ENCODE measurements at regions not wholly inside any gene's neighbourhood (a gene's known extent, or its start where the extent isn't known, plus 50 kb on each side); places are given as distances from the start of the nearest gene placed in this dataset.

- H3K27ac Mint-ChIP-seq: no peak overlapping the region
- no peak for DNase-seq
- no peak for ATAC-seq (replicated peaks in 1 of 2)
- no peak overlapping the region for H3K4me3 Mint-ChIP-seq
- H3K36me3 Mint-ChIP-seq (ENCODE audit: insufficient read depth in 2 of 2): peaks cover 0 to 2% of the 10 kb centered on the region in 2 donors
- peaks cover 8 to 9% of the 10 kb centered on the region in 2 donors for H3K9me3 Mint-ChIP-seq
- H3K27me3 Mint-ChIP-seq (ENCODE audit: low read depth): no peaks in the 10 kb centered on the region
- H3K4me1 Mint-ChIP-seq (ENCODE audit: low read depth): no peaks in the 10 kb centered on the region
Observed at GRCh38 chr14:82239223-82239622, 705.6 kb upstream of the SEL1L start.

- H3K27ac Mint-ChIP-seq: no peak overlapping the region
- DNase-seq: no peak
- no peaks in the 10 kb centered on the region for H3K4me1 Mint-ChIP-seq (ENCODE audit: low read depth)
- no peaks in the 10 kb centered on the region for H3K36me3 Mint-ChIP-seq (ENCODE audit: insufficient read depth in 2 of 2)
- no peaks in the 10 kb centered on the region for H3K27me3 Mint-ChIP-seq (ENCODE audit: low read depth)
- peaks cover 6 to 7% of the 10 kb centered on the region in 2 donors for H3K9me3 Mint-ChIP-seq
- H3K4me3 Mint-ChIP-seq: no peak overlapping the region
- ATAC-seq (replicated peaks in 1 of 2): no peak
Observed at GRCh38 chr14:82244791-82245190, 711.1 kb upstream of the SEL1L start.

GRCh38 chr14:82251494-82251893 lies 717.8 kb upstream of the SEL1L start:
- no peak overlapping the region for H3K27ac Mint-ChIP-seq
- H3K9me3 Mint-ChIP-seq: peaks cover 7 to 10% of the 10 kb centered on the region in 2 donors
- no peak overlapping the region for H3K4me3 Mint-ChIP-seq
- H3K4me1 Mint-ChIP-seq (ENCODE audit: low read depth): no peaks in the 10 kb centered on the region
- no peaks in the 10 kb centered on the region for H3K27me3 Mint-ChIP-seq (ENCODE audit: low read depth)
- ATAC-seq (replicated peaks in 1 of 2) (no peak), DNase-seq (no peak)
- H3K36me3 Mint-ChIP-seq (ENCODE audit: insufficient read depth in 2 of 2): no peaks in the 10 kb centered on the region

- DNase-seq (no peak), ATAC-seq (replicated peaks in 1 of 2) (no peak)
- H3K9me3 Mint-ChIP-seq: peaks cover 4 to 16% of the 10 kb centered on the region in 2 donors
- H3K4me3 Mint-ChIP-seq: no peak overlapping the region
- H3K27ac Mint-ChIP-seq: no peak overlapping the region
- H3K27me3 Mint-ChIP-seq (ENCODE audit: low read depth): no peaks in the 10 kb centered on the region
- H3K4me1 Mint-ChIP-seq (ENCODE audit: low read depth): no peaks in the 10 kb centered on the region
- H3K36me3 Mint-ChIP-seq (ENCODE audit: insufficient read depth in 2 of 2): no peaks in the 10 kb centered on the region
Observed at GRCh38 chr14:82270286-82270685, 736.6 kb upstream of the SEL1L start.

- no peak for DNase-seq
- Mint-ChIP-seq H3K4me1 (ENCODE audit: low read depth) (no peaks in the 10 kb centered on the region), H3K27me3 (ENCODE audit: low read depth) (no peaks in the 10 kb centered on the region), H3K4me3 (no peak overlapping the region), H3K27ac (no peak overlapping the region), H3K9me3 (peaks cover 6 to 8% of the 10 kb centered on the region in 2 donors), H3K36me3 (ENCODE audit: insufficient read depth in 2 of 2) (no peaks in the 10 kb centered on the region)
- no peak for ATAC-seq (replicated peaks in 1 of 2)
Observed at GRCh38 chr14:82298811-82299210, 765.2 kb upstream of the SEL1L start.

- H3K9me3 Mint-ChIP-seq: peaks cover 3 to 10% of the 10 kb centered on the region in 2 donors
- no peaks in the 10 kb centered on the region for H3K4me1 Mint-ChIP-seq (ENCODE audit: low read depth)
- DNase-seq (no peak), ATAC-seq (replicated peaks in 1 of 2) (no peak)
- H3K4me3 Mint-ChIP-seq: no peak overlapping the region
- no peak overlapping the region for H3K27ac Mint-ChIP-seq
- peaks cover 0 to 3% of the 10 kb centered on the region in 2 donors for H3K36me3 Mint-ChIP-seq (ENCODE audit: insufficient read depth in 2 of 2)
- no peaks in the 10 kb centered on the region for H3K27me3 Mint-ChIP-seq (ENCODE audit: low read depth)
Observed at GRCh38 chr14:82309199-82309598, 775.5 kb upstream of the SEL1L start.

DNA sequence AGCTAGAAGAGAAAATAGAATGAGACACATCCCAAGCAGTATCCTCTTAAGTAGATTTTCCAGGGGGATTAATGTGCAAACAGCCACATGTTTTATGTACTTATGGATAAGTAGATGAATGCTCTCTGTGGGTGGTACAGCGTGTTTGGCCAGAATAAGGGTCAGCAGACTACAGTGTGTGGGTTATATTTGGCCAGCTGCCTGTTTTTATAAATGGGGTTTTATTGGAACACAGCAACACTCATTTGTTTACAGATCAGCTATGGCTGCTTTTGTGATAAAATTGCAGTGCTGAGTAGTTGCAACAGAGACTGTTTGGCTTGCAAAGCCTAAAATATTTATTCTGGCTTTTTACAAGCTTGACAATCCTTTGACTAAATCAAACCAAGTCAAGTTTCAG lies 780.2 kb upstream of the SEL1L start:
- DNase-seq (no peak), ATAC-seq (replicated peaks in 1 of 2) (no peak)
- Mint-ChIP-seq H3K27ac (no peak overlapping the region), H3K4me3 (no peak overlapping the region), H3K27me3 (ENCODE audit: low read depth) (no peaks in the 10 kb centered on the region), H3K4me1 (ENCODE audit: low read depth) (no peaks in the 10 kb centered on the region), H3K36me3 (ENCODE audit: insufficient read depth in 2 of 2) (peaks cover 0 to 3% of the 10 kb centered on the region in 2 donors), H3K9me3 (peaks cover 5 to 9% of the 10 kb centered on the region in 2 donors)

- DNase-seq: no peak
- no peak for ATAC-seq (replicated peaks in 1 of 2)
- H3K4me1 Mint-ChIP-seq (ENCODE audit: low read depth): no peaks in the 10 kb centered on the region
- H3K36me3 Mint-ChIP-seq (ENCODE audit: insufficient read depth in 2 of 2): peaks cover 0 to 6% of the 10 kb centered on the region in 2 donors
- H3K27me3 Mint-ChIP-seq (ENCODE audit: low read depth): no peaks in the 10 kb centered on the region
- H3K9me3 Mint-ChIP-seq: peaks cover 9 to 11% of the 10 kb centered on the region in 2 donors
- no peak overlapping the region for H3K27ac Mint-ChIP-seq
- no peak overlapping the region for H3K4me3 Mint-ChIP-seq
Observed at GRCh38 chr14:82328442-82328841, 794.8 kb upstream of the SEL1L start.

GRCh38 chr14:82341261-82341810 lies 807.7 kb upstream of the SEL1L start:
- peaks cover 10 to 19% of the 10 kb centered on the region in 2 donors for H3K9me3 Mint-ChIP-seq
- DNase-seq: no peak

GRCh38 chr14:82342596-82342995 lies 808.9 kb upstream of the SEL1L start:
- no peaks in the 10 kb centered on the region for H3K4me1 Mint-ChIP-seq (ENCODE audit: low read depth)
- no peak for DNase-seq
- H3K4me3 Mint-ChIP-seq: no peak overlapping the region
- H3K36me3 Mint-ChIP-seq (ENCODE audit: insufficient read depth in 2 of 2): peaks cover 0 to 2% of the 10 kb centered on the region in 2 donors
- no peak overlapping the region for H3K27ac Mint-ChIP-seq
- peaks cover 7 to 17% of the 10 kb centered on the region in 2 donors for H3K9me3 Mint-ChIP-seq
- no peak for ATAC-seq (replicated peaks in 1 of 2)
- H3K27me3 Mint-ChIP-seq (ENCODE audit: low read depth): no peaks in the 10 kb centered on the region

More at GRCh38 chr14:82341261-82341810, 807.7 kb upstream of the SEL1L start:
- no peaks in the 10 kb centered on the region for H3K27me3 Mint-ChIP-seq (ENCODE audit: low read depth)
- no peaks in the 10 kb centered on the region for H3K4me1 Mint-ChIP-seq (ENCODE audit: low read depth)
- no peak overlapping the region for H3K4me3 Mint-ChIP-seq
- ATAC-seq (replicated peaks in 1 of 2): no peak
- no peak overlapping the region for H3K27ac Mint-ChIP-seq
- H3K36me3 Mint-ChIP-seq (ENCODE audit: insufficient read depth in 2 of 2): no peaks in the 10 kb centered on the region

DNA sequence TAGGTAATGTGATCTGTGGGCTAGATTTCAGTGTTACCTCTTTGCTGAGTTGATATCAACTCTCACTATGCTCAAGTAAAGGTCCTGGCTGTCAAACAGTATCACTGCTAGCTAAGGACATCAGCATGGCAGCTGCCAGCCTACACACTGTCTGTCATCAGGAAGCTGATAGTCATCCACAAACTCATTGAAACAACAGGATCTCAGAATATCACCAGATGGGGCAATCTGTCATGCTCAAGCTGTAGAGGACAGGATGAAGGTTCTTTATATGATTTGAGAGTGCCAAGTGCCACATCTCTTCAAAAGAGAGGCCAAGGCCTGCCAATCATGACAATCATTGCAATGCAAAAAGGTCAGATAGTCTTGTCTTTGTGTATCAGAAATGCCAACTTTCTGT lies 811.5 kb upstream of the SEL1L start:
- peaks cover 0 to 2% of the 10 kb centered on the region in 2 donors for H3K36me3 Mint-ChIP-seq (ENCODE audit: insufficient read depth in 2 of 2)
- no peak overlapping the region for H3K4me3 Mint-ChIP-seq
- H3K4me1 Mint-ChIP-seq (ENCODE audit: low read depth): no peaks in the 10 kb centered on the region
- no peaks in the 10 kb centered on the region for H3K27me3 Mint-ChIP-seq (ENCODE audit: low read depth)
- no peak overlapping the region for H3K27ac Mint-ChIP-seq
- DNase-seq (no peak), ATAC-seq (replicated peaks in 1 of 2) (no peak)
- H3K9me3 Mint-ChIP-seq: peaks cover 3 to 6% of the 10 kb centered on the region in 2 donors

DNA sequence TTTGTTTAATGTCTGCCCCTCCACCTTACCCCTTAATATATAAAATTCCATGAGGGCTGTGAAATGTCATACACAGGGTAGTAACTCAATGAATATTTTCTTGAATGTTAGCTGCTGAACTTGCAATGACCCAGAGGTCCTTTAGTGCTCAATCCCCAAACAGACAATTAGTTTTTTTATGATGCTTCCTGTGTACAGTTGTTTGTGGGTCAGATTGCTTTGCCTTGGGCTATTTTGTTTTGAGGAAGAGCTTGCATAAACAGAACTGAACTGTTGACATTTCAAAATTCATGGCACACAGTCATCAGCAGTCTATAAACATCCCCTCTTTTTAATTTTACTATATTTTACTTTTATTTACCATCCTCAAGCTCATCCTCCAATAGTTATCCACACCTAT lies 820.5 kb upstream of the SEL1L start:
- Mint-ChIP-seq H3K27me3 (ENCODE audit: low read depth) (no peaks in the 10 kb centered on the region), H3K27ac (no peak overlapping the region), H3K4me1 (ENCODE audit: low read depth) (no peaks in the 10 kb centered on the region), H3K4me3 (no peak overlapping the region), H3K9me3 (peaks cover 6 to 16% of the 10 kb centered on the region in 2 donors), H3K36me3 (ENCODE audit: insufficient read depth in 2 of 2) (no peaks in the 10 kb centered on the region)
- ATAC-seq (replicated peaks in 1 of 2): no peak
- no peak for DNase-seq

- ATAC-seq (replicated peaks in 1 of 2): no peak
- no peak for DNase-seq
- Mint-ChIP-seq H3K9me3 (peaks cover 6 to 15% of the 10 kb centered on the region in 2 donors), H3K4me3 (no peak overlapping the region), H3K27ac (no peak overlapping the region), H3K36me3 (ENCODE audit: insufficient read depth in 2 of 2) (no peaks in the 10 kb centered on the region), H3K4me1 (ENCODE audit: low read depth) (no peaks in the 10 kb centered on the region), H3K27me3 (ENCODE audit: low read depth) (no peaks in the 10 kb centered on the region)
Observed at GRCh38 chr14:82359201-82359600, 825.5 kb upstream of the SEL1L start.

GRCh38 chr14:82362452-82362851 lies 828.8 kb upstream of the SEL1L start:
- Mint-ChIP-seq H3K4me1 (ENCODE audit: low read depth) (no peaks in the 10 kb centered on the region), H3K4me3 (no peak overlapping the region), H3K27me3 (ENCODE audit: low read depth) (no peaks in the 10 kb centered on the region), H3K9me3 (peaks cover 10 to 16% of the 10 kb centered on the region in 2 donors), H3K36me3 (ENCODE audit: insufficient read depth in 2 of 2) (no peaks in the 10 kb centered on the region), H3K27ac (no peak overlapping the region)
- DNase-seq (no peak), ATAC-seq (replicated peaks in 1 of 2) (no peak)

All from activated T-cell treated with anti-CD3 and anti-CD28 coated beads, Interleukin-2, amount 50 U/mL, for 72 hours (primary cell).